Non-pigmented ciliary epithelial cell (primary cell): ENCODE measurements at regions not wholly inside any gene's neighbourhood (a gene's known extent, or its start where the extent isn't known, plus 50 kb on each side); places are given as distances from the start of the nearest gene placed in this dataset.
"Not testable (repeated sequence)": the region's sequence is repeated elsewhere in the genome, so short reads cannot be mapped to it uniquely, and the experiment has no call there.

Experiments
- DNase-seq: peaks from one replicate; pipeline ENCODE4 v3.0.0-alpha.2; 2010; ENCODE audit warnings: low read depth

DNA sequence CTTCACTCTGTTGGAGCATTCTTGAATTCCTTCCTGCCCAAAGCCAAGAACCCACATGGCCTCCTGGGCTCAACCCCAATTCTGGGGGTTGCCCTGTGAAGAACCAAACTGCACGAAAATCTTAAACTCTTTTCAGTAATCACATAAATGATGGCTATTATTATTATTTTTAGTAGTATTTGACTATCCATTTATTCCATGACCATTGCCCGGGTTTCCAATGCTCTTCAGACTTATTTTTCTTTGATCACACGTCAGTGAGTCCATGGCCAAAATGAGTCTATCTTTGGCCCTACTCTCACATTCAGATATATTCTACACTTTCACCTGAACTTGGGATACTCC lies 185.9 kb downstream of the AVL9 start:
- DNase-seq, result no peak

DNA sequence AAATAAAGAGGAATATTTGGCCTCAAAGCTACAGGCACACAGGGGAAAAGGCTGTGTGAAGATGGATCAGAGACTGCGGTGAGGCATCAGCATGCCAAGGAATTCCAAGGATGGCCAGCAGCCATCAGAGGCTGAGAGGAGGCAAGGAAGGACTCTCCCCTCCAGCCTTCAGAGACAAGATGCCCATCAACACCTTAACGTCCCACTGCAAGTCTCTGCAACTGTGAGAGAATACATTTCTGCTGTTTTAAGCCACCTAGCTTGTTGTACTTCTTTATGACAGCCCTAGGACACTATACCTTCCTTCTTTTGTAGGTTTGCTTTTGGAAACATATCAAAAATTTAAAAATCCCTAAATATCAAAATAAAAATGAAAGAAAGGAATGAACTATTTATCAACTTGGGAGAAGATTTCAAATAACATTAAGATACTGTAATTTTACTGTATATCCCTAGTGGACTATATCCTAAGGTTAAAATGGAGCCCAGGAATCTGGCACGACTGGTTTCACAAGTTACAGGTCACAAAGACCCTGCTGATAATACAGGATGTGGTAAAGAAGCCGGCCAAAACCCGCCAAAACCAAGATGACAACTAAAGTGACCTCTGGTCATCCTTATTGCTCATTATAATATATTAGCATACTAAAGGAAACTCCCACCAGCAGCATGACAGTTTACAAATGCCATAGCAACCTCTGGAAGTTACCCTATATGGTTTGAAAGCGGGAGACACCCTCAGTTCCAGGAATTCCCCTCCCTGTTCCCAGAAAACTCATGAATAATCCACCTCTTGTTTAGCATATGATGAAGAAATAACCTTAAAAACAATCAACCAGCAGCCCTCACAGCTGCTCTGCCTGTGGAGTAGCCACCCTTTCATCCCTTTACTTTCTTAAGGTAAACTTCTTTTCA lies 185.2 kb downstream of the AVL9 start:
- no peak for DNase-seq

DNA sequence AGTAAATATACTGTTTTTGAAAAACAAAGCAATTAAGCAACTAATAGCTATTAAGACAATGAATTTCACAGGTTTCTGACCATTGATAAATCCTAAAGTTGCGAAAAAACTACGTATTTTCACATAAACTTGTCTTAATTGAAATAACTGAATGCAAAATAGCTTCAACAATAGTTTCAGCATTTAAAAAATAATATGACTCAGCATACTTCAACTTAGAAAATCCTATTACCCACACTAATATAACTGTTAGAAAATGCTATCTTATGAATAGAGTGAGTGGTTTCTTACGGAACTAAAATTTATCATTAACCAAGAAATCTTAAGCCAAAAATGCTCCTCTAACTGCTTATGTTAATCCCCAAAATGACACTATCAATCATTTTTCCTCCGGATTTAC lies 183.9 kb downstream of the AVL9 start:
- no peak for DNase-seq

DNA sequence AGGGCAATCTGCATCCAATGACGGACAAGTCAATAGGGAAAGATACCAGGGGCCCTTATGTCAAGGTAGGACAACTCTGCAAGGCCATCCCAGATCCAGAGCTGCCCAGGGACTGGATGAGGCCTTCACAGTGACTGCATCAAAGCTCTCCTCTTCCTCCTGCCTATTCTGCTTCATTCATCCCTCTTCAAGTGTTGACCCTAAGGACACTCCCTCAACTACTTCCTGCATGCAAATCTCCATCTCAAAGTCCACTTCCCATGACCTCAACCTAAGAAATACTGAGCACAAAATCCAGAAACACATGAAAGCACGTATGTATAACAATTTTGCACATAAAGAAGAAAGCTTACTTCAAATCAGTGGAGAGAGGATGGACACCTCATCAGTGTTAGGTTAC lies 182.3 kb downstream of the AVL9 start:
- no peak for DNase-seq

DNA sequence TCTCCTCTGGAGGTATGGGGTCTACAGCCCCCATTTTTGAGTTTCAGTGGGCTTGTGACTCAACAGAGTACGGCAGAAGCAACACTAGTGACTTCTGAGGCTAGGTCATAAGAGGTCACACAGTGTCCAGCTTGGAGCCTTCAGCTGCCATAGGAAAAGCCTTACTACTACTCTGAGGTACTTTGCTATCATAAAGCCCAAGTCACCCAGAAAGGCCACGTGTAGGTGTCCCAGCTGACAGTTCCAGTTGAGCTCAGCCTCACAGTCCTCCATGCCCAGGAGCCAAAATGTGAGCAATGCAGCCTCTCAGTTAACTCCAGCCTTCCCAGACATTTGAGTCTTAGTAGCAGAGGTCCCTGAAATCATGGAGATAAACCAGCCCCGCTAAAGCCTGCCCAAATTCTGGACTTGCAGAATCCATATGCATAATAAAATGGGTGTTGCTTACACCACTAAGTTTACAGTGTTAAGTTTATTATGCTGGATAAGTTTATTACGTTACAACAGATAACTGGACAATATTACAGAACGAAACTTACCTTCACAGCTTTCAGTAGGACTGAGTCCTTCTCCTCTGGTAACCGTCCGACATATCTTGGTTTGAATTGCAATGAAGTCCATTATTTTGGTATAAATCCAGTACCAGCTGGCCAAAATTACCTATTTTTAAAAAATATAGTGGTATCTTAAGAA lies 181.1 kb downstream of the AVL9 start:
- no peak for DNase-seq

DNA sequence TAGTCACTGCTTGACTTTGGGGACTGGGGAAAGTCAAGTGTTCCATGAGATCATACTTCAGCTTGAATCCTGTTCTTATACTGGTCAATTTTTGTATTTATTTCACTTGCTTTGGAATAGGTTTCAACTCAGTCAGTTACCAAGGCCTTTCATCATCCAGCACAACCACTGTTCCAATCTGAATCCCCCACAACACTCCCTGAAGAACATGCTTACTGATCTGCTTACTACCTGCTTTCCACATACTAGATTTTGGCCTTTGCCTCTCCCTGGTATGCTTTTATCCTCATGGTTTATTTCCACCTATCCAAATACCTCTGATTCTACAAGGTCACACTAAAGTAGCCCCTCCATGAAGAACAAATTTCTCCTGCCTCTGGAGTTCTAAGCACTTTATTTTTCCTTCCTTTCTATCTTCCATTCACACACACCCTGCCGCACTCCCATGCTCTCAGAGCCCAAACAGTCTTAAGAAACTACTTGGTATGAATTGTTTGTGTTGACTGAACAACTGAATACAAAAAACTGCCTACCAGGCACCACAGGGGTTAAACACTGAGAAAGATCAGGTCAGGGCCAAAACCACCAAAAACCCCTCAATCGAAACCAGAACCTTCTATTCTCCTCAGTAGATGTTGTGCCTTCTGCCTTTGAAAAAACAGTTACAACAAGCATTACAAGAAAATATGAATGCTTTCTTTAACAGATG lies 178.1 kb downstream of the AVL9 start:
- no peak for DNase-seq

DNA sequence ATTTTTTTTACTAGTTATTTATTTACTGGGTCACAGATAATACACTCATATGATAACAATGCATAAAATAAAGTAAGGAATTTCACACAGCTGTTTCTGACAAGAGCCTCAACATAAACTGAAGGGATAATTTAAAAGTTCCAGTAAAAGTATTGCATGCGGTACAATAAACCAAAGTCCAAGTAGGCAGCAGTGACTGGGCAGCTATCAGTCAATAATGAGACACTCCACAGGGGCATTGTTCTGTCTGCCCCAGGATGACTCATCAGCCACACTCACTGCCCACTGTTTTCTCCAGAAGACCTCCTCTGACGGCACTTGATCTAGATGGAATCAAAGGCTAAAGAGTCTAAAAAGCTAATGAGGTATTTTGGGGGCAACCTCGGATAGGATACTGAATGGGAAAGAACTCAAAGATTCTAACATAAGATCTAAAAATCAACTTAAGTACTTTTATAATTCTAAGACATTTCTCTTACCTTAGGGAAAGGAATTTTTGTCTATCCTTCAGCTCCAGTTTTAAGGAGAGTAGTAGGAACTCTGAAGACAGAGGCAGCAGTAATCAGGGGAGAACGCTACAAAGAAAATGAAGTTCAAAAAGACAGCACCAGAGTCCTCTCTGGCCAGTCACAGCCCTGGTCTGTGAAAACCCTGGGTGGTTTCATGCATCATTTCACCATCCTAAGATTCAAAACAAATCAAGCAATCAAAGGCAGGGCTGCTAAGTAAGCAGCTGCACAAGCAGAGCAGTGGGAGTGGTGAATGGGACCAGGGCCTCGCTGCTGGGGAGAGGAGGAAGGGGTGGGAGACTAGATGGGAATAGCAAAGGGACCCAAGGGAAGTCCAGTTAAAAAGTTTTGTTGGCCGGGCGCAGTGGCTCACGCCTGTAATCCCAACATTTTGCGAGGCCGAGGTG lies 175.1 kb downstream of the AVL9 start:
- no peak for DNase-seq

DNA sequence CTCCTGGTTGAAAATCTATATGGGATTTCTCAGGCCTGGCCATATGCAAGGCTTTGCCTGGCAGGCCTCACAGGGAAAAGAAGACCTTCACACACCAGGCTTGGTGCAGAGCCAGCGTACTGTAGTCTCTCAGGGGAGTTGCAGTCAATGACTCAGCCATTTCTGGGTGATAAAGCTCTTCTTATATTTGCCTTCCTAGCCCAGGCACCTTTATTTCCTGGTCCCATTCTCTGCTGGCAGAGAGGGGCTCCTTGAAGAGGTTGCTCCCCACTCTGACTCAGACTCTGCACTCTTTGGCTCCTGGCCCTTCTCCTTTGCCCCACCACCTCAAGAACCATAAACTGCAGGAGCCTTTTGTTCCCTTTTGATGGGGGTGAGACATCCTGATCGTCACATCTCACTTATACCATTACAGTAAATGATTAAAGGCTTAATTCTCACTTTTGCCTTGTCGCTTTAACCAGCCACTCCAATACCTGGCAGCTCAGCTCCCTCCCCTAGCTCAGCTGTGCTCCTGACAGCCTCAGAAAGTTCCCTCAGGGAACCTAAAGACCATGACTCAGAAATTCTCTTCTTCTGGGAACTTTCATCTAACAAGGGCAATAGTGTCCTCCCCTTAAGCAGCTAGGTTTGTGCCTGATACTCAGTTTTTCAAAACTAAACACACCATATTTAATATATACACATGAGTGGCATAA lies 174.0 kb downstream of the AVL9 start:
- DNase-seq, result peak; percentile 43

DNA sequence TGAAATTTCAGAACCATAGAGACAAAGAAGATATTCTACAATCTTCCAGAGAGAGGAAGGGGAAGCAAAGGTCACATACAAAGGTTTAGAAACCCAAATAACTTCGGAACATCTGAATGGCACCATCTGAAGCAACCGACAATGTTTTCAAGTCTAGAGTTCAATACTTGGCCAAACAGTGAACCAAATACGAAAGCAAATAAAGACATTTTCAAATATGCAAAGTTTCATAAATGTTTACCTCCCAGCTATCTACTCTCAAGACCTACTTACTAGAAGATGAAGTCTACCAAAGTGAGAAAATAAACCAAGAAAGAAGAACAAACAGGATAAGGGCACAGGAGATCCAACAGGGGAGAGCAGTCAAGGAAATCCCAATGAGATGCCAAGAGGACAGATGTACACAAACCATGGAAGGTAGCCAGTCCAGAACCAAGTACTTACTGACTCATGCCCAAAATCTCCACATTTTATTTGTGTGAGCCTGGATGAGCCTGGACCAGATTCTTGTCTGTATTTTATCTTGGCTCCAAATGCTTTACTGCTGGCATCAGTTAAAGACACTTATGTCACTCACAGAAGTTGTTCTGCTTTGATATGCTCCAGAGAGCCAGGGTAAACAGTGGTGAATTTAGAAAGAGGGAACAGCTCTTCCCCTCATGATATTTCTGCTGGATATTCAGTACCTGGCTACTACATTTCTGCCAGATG lies 173.3 kb downstream of the AVL9 start:
- DNase-seq, result not testable (repeated sequence)

DNA sequence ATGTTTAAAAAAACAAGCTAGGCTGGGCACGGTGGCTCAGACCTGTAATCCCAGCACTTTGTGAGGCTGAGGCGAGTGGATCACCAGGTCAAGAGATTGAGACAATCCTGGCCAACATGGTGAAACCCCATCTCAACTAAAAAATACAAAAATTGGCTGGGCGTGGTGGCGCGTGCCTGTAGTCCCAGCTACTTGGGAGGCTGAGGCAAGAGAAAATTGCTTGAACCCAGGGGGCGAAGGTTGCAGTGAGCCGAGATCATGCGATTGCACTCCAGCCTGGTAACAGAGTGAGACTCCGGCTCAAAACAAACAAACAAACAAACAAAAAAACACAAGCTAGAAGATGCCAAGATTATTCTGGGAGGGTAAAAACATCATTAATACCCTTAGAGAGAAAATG lies 172.3 kb downstream of the AVL9 start:
- DNase-seq, result not testable (repeated sequence)

DNA sequence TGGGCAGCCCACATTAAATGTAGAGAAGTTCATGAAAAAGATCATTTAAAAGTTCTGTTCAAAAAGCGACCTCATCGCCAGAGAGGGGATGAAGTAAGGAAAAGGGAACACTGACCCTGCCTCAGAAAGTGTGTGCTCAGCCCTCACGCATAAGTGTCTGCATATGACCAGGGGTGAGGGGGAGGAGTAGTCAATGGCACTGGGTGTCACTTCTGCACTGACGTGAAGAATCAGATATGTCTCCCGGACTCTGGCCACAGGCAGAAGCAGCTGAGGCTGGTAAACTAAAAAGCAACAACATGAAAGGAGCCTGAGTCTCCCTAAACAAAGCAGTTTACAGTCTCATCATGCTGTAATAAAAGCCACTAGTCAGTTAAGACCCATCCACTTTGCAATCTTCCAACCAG lies 168.5 kb downstream of the AVL9 start:
- DNase-seq, result not testable (repeated sequence)

DNA sequence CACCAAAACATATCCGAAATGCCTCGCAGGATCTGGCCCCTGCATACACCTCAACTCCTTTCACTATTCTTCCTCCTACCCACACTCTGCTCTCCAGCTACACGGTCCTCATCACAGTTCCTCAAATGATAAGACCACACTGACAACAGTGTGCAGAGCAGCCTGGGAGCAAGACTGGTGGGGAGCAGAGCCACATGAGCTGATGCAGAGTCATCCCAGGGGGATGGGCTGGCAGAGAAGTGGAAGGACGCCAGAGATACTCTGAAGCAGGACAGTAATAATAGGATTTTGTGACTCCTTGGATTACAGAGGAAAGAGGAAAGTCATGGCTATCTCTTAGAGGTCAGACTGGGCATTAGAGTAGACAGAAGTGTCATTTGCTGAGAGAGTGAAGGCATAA lies 167.2 kb downstream of the AVL9 start:
- not testable (repeated sequence) for DNase-seq

DNA sequence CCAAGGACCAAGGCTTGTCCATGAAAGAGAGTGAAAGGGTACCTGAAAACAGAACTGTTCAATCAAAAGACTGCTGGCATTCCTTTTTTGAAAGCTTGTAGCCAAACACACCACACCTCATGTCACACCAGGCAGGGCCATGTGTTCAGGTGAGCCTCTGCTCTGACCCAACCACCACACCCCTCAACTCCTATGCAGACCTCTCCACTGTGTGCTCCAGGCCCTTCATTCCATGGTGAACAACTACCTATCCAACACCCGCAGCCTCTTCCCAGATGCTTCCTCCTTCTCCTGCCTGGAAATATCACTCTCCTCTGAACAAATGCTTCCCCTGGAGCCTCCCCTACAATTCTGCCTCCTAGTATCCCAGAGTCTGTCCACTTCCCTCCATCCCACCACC lies 166.6 kb downstream of the AVL9 start:
- DNase-seq, result no peak

DNA sequence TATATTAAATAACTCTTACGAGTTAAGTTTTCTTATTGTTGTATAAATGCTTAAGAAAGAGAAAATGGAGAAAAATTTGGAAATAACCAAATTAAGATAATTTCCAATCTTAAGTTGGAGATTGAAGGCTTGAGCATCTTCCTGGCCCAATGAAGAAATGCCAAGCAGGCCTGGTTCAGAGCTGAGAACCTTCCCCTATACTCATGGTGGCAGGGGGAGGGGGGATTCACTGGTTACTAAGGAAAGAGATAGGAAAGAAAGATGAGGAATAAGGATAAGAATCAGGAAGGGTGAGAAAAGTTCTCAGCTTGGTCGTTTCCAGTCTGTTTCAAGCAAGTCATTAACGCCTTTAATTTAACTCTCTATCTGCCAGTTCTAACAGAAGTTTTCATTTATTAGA lies 166.2 kb downstream of the AVL9 start:
- DNase-seq, result no peak

DNA sequence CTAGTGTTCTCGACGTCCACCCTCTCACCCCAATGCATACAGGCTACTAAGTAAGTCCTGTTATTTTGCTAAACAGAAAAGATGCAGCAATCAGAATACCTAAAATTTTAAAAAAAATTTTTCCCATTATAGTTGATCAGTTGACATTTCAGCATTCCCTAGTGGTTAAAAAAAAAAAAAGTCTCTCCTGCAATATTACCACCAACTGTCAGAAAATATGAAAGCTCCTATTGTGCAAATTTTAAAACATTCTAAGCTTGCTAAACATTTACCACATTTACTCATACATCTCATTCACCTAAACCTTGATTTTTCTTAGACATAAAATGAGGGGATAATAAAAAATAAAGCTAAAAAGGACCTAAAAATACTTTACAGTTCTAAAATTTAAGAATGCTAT lies 165.6 kb downstream of the AVL9 start:
- no peak for DNase-seq

DNA sequence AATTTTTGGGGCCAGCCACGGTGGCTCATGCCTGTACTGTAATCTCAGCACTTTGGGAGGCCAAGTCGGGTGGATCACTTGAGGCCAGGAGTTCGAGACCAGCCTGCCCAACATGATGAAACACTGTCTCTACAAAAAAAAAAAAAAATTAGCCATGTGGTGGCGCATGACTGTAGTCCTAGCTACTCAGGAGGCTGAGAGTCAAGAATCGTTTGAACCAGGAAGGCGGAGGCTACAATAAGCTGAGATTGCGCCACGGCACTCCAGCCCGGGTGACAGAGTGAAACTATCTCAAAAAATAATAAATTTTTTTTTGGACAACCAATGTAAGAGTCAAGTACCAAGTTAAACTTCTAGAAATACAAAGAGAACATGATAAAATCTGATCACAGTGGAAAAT lies 164.6 kb downstream of the AVL9 start:
- DNase-seq, result no peak

DNA sequence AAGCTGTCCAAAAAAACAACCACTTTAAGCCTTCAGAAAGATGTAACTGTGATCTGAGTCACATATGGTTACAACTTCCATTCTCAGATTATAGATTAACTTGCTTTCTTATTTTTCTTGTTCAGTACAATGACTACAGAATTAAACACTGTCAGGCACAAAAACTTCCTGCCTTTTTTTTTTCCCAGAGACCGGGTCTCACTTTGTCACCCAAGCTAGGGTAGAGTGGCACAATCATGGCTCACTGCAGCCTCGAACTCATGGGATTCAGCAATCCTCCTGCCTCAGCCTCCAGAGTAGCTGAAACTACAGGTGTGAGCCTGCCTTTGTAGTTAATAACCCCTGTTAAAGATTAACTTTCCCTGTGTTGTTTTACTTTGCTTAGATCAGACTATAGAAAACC lies 163.2 kb downstream of the AVL9 start:
- DNase-seq, result no peak

DNA sequence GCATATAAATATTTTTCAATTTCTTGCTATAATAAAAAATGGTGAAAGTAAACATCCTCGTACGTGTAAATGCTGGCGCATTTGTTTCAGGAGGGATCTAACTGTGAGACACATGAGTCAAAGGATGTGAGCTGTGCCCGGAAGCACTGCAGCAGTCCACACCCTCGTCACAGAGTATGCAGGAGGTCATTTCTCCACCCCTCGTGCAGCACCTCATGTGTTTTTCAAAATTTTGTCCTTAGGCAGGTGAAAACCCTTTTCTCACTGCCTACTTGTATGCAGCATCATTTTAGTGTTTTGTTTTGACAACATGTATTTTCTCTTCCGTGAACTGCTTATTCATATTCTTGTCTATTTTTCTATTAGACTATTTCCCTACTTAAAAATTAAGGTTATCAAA lies 162.7 kb downstream of the AVL9 start:
- peak; percentile 41 for DNase-seq

DNA sequence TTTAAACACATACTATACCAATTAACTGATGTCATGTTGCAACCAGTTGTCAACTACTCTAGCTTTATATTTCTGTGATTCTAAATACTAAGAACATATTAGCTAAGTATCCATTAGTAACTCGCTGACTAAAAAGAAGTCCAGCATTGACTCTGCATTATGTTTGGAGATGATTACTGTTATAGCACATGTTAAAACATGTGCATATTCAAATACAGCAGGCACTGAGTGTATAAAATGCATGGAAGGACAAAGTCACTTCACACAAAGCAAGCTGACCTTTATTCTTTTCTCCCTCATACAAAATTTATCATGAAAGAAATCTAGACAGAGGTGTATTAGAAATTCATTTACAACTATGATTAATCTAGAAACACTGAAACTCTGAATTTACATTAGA lies 159.3 kb downstream of the AVL9 start:
- not testable (repeated sequence) for DNase-seq

DNA sequence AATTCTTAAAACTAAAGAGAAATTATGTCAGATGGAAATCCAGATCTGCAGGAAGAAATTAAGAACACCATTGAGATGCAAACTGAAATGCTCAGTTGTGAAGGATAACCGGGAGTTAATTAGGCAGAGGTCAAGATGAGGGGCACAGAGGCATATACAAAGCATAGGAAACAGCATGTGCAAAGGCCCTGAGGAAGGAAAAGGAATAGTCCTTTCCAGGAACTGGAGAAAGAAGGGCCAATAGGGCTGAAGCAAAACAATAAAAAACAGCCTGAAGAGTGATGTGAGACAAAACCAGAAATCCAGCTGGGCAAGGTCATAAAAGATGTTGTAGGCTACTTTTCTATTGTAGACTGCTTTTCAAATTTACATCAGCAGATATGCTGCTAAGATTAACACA lies 155.1 kb downstream of the AVL9 start:
- not testable (repeated sequence) for DNase-seq
